ENCODE measurements at regions not wholly inside any gene's neighbourhood (a gene's known extent, or its start where the extent isn't known, plus 50 kb on each side); places are given as distances from the start of the nearest gene placed in this dataset.

DNA sequence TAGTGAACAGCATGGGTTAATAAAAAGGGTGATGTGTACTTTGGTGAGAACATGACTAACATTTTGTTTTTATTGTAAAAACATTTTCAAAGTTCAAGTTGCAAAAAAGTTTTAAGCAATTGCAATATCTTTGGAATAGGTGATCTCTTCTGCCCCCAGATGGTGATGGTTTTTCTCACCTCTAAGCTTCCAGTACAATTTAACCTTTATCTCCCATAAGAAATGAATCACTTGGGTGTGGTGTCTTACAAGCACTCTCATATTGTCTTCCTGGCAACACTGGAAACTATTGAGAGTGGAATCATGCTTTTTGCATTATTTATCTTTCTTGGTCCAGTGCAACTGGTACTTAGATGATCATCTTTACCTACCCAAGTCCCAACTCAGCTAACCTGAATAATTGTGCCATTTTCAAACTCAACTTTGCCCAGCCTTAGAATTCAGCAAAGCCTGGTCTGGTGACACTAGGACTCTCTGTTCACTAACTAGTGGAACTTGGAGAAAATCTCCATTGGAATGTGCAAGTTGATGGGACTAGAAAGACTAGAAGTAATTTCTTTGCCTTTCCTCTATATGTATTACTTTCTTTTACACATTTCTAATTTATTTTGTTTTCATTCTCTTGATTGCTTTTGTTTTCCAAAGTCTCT lies 964.7 kb upstream of the ZEB2 start:
- Histone ChIP-seq H3K36me3 (ENCODE audit: control insufficient read depth in 4 of 4, insufficient read depth in 4 of 4, low read length in 3 of 4) (no peaks in the 10 kb centered on the region), H3K4me1 (ENCODE audit: control extremely low read depth in 1 of 4, control insufficient read depth in 4 of 4, insufficient read depth in 4 of 4, low read length in 3 of 4) (no peaks in the 10 kb centered on the region), H3K27ac (ENCODE audit: insufficient read depth in 1 of 2, low read depth in 1 of 2, low read length in 2 of 2, poor library complexity in 1 of 2, severe bottlenecking in 2 of 2) (no peak overlapping the region), H3K9me3 (ENCODE audit: control extremely low read depth in 1 of 5, control insufficient read depth in 4 of 5, insufficient read depth in 2 of 5, low read depth in 1 of 5, low read length in 4 of 5) (no peaks in the 10 kb centered on the region), H3K27me3 (replicated peaks in 2 of 5; ENCODE audit: control insufficient read depth in 4 of 5, insufficient read depth in 5 of 5, low read length in 4 of 5) (no peaks in the 10 kb centered on the region), H3K4me3 (ENCODE audit: control insufficient read depth in 1 of 7, extremely low read depth in 1 of 7, insufficient read depth in 4 of 7, low read depth in 2 of 7, low read length in 6 of 7) (no peak overlapping the region)
- CTCF ChIA-PET: interaction anchor here (1.0 kb wide), 1 partner anchor 456 kb away, joined by 3 read pairs; no protein-coding TSS in a partner anchor
- peak; percentile 24 to 47 (median 45) for DNase-seq
- POLR2A ChIA-PET: no interaction called here

DNA sequence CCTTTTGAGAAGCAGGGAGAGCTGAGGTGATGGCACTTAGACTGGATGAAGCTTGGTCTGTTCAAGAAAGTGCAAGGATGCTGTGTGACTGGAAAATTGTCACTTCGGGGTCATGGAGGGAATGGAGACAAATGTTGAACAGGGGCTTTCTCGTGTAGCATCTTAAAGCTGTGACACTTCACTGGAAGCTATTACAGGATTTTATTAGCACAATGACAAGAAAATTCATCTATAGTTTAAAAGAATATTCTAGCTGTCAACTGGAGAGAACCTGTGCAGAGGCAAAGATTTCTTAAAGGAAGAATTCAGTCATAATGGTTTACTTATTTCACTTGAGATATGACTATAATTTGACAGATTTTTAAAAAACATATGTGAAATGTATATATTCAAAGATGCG lies 963.9 kb upstream of the ZEB2 start:
- WGBS (ENCODE audit: insufficient coverage): 100% methylated on average over 2 of the region's 3 CpGs
- ChIA-PET POLR2A (no interaction called here), CTCF (interaction anchor here (1.0 kb wide), 1 partner anchor 455 kb away, joined by 3 read pairs; no protein-coding TSS in a partner anchor)
- no peak overlapping the region for H3K27ac ChIP-seq (ENCODE audit: insufficient read depth in 1 of 2, low read depth in 1 of 2, low read length in 2 of 2, poor library complexity in 1 of 2, severe bottlenecking in 2 of 2)
- H3K36me3 ChIP-seq (ENCODE audit: control insufficient read depth in 4 of 4, insufficient read depth in 4 of 4, low read length in 3 of 4): no peaks in the 10 kb centered on the region
- no peak overlapping the region for H3K4me3 ChIP-seq (ENCODE audit: control insufficient read depth in 1 of 7, extremely low read depth in 1 of 7, insufficient read depth in 4 of 7, low read depth in 2 of 7, low read length in 6 of 7)
- no peaks in the 10 kb centered on the region for H3K4me1 ChIP-seq (ENCODE audit: control extremely low read depth in 1 of 4, control insufficient read depth in 4 of 4, insufficient read depth in 4 of 4, low read length in 3 of 4)
- no peaks in the 10 kb centered on the region for H3K27me3 ChIP-seq (replicated peaks in 2 of 5; ENCODE audit: control insufficient read depth in 4 of 5, insufficient read depth in 5 of 5, low read length in 4 of 5)
- no peaks in the 10 kb centered on the region for H3K9me3 ChIP-seq (ENCODE audit: control extremely low read depth in 1 of 5, control insufficient read depth in 4 of 5, insufficient read depth in 2 of 5, low read depth in 1 of 5, low read length in 4 of 5)
- DNase-seq: no peak

DNA sequence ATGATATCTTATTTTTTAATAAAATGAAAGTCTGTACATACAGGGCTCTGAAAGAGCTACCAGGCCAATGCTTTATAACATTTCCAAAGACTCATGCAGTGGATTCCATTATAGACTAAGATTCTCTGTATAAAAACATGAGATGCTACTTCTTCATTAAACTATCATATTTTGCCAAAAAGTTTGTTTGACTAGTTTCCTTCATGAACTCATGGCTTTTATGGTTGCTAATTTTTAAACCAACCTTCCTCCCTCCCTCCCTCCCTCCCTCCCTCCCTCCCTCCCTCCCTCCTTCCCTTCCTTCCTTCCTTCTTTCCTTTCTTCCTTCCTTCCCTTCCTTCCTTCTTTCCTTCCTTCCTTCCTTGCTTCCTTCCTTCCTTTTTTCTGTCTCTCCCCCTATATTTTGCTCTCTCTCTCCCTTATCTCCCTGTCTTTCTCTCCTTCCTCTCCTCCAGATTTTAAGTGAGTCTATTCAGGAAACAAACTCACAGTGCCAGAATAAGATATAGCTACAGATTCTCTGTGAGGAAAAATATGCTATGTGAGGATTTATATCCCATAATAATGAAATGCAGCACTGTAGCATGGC lies 961.5 kb upstream of the ZEB2 start:
- Histone ChIP-seq H3K27me3 (replicated peaks in 2 of 5; ENCODE audit: control insufficient read depth in 4 of 5, insufficient read depth in 5 of 5, low read length in 4 of 5) (no peaks in the 10 kb centered on the region), H3K4me3 (ENCODE audit: control insufficient read depth in 1 of 7, extremely low read depth in 1 of 7, insufficient read depth in 4 of 7, low read depth in 2 of 7, low read length in 6 of 7) (no peak overlapping the region), H3K9me3 (ENCODE audit: control extremely low read depth in 1 of 5, control insufficient read depth in 4 of 5, insufficient read depth in 2 of 5, low read depth in 1 of 5, low read length in 4 of 5) (peaks cover 0 to 2% (median 0%) of the 10 kb centered on the region in 5 experiments), H3K4me1 (ENCODE audit: control extremely low read depth in 1 of 4, control insufficient read depth in 4 of 4, insufficient read depth in 4 of 4, low read length in 3 of 4) (no peaks in the 10 kb centered on the region), H3K36me3 (ENCODE audit: control insufficient read depth in 4 of 4, insufficient read depth in 4 of 4, low read length in 3 of 4) (no peaks in the 10 kb centered on the region), H3K27ac (ENCODE audit: insufficient read depth in 1 of 2, low read depth in 1 of 2, low read length in 2 of 2, poor library complexity in 1 of 2, severe bottlenecking in 2 of 2) (no peak overlapping the region)
- CTCF ChIA-PET: interaction anchor here (0.6 to 1.2 kb wide), 2 partner anchors 10 to 528 kb away, joined by 3 read pairs; no protein-coding TSS in a partner anchor
- no peak for DNase-seq
- POLR2A ChIA-PET: no interaction called here

DNA sequence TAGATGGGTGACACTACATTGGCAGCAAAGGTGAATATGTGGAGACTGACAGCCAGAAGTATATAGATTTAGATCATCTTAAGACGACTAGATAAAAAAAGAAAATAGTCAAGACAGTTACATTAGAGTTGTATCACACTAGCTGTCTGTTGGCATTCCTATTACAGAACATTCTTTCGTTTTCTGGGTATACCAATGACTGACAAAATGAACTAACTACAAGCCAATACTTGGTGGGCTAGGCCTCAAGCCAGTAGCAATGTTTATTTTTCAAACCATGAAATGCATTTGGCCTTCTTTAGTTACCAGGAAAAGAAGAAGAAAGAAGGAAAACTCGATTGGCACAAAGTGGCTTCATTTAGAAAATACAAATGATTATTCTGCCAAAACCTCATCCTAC lies 944.9 kb upstream of the ZEB2 start:
- no peak overlapping the region for H3K4me3 ChIP-seq (ENCODE audit: control insufficient read depth in 1 of 7, extremely low read depth in 1 of 7, insufficient read depth in 4 of 7, low read depth in 2 of 7, low read length in 6 of 7)
- no peak overlapping the region for H3K27ac ChIP-seq (ENCODE audit: insufficient read depth in 1 of 2, low read depth in 1 of 2, low read length in 2 of 2, poor library complexity in 1 of 2, severe bottlenecking in 2 of 2)
- H3K9me3 ChIP-seq (ENCODE audit: control extremely low read depth in 1 of 5, control insufficient read depth in 4 of 5, insufficient read depth in 2 of 5, low read depth in 1 of 5, low read length in 4 of 5): no peaks in the 10 kb centered on the region
- ChIA-PET POLR2A (no interaction called here), CTCF (interaction anchor here (0.5 kb wide), 1 partner anchor 158 kb away, joined by 3 read pairs; no protein-coding TSS in a partner anchor)
- no peaks in the 10 kb centered on the region for H3K4me1 ChIP-seq (ENCODE audit: control extremely low read depth in 1 of 4, control insufficient read depth in 4 of 4, insufficient read depth in 4 of 4, low read length in 3 of 4)
- no peak for DNase-seq
- WGBS (ENCODE audit: insufficient coverage): no CpG with 5 or more reads among the region's 3 CpGs
- no peaks in the 10 kb centered on the region for H3K27me3 ChIP-seq (replicated peaks in 2 of 5; ENCODE audit: control insufficient read depth in 4 of 5, insufficient read depth in 5 of 5, low read length in 4 of 5)
- no peaks in the 10 kb centered on the region for H3K36me3 ChIP-seq (ENCODE audit: control insufficient read depth in 4 of 4, insufficient read depth in 4 of 4, low read length in 3 of 4)

DNA sequence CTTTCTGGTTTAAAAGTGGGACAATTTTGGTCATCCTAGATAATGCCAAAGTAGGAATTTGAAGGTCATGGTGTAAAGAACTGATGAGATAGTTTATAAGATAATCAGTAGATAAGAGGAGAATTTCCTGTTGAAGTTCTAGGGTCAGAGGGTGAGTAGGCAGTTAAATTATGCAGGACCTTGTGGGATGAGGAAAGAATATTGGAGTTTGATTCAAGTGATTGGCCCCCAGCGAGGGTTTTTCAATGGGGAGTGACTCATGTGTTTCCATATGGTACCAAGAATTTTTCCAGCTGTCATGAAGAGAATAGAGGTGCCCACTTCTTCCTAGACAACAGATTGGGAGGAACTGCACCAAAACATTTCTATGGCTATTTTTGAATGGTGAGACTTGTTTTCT lies 940.2 kb upstream of the ZEB2 start:
- Histone ChIP-seq H3K27ac (ENCODE audit: insufficient read depth in 1 of 2, low read depth in 1 of 2, low read length in 2 of 2, poor library complexity in 1 of 2, severe bottlenecking in 2 of 2) (no peak overlapping the region), H3K27me3 (replicated peaks in 2 of 5; ENCODE audit: control insufficient read depth in 4 of 5, insufficient read depth in 5 of 5, low read length in 4 of 5) (no peaks in the 10 kb centered on the region), H3K4me1 (ENCODE audit: control extremely low read depth in 1 of 4, control insufficient read depth in 4 of 4, insufficient read depth in 4 of 4, low read length in 3 of 4) (no peaks in the 10 kb centered on the region), H3K36me3 (ENCODE audit: control insufficient read depth in 4 of 4, insufficient read depth in 4 of 4, low read length in 3 of 4) (no peaks in the 10 kb centered on the region), H3K9me3 (ENCODE audit: control extremely low read depth in 1 of 5, control insufficient read depth in 4 of 5, insufficient read depth in 2 of 5, low read depth in 1 of 5, low read length in 4 of 5) (peaks cover 0 to 4% (median 0%) of the 10 kb centered on the region in 5 experiments), H3K4me3 (ENCODE audit: control insufficient read depth in 1 of 7, extremely low read depth in 1 of 7, insufficient read depth in 4 of 7, low read depth in 2 of 7, low read length in 6 of 7) (no peak overlapping the region)
- POLR2A ChIA-PET: no interaction called here
- DNase-seq: no peak
- 100% methylated on average over 1 of the region's 1 CpG for WGBS (ENCODE audit: insufficient coverage)
- CTCF ChIA-PET: no interaction called here

DNA sequence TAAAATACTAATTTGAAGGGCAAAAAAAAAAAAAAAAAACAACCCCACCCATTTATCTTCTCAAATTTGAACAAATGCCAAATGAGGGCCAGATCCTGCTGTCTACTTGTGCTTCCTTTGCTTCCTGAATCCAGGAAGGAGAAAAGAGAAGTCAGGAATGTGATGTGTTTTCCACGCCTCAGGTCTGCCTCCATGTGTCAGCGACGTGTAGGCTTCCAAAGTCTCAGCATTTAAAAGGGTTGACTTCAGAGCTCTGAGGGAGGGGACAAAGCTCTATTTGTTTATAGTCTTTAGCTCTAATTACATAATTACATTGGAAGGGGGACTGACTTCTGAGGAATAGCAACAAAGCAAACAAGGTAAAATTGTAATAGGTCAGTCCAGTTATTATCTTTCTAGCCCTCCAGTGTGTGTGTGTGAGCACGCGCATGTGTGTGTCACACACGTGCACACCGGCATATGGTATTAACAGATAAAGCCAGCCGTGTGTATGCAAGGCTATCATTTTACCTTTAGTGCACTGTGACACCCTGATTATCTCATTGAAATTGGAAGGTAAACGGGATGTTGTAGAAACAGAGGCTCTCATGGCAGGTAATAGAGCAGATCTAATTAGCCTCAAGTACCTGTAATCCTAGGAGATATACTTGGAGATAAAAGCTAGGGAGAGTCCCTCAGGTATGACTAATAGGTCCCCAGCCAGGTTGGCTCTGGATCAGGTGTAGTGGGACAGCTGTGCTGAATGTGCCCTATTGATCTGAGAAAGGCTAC lies 911.4 kb upstream of the ZEB2 start:
- Histone ChIP-seq H3K27me3 (replicated peaks in 2 of 5; ENCODE audit: control insufficient read depth in 4 of 5, insufficient read depth in 5 of 5, low read length in 4 of 5) (no peaks in the 10 kb centered on the region), H3K36me3 (ENCODE audit: control insufficient read depth in 4 of 4, insufficient read depth in 4 of 4, low read length in 3 of 4) (no peaks in the 10 kb centered on the region), H3K9me3 (ENCODE audit: control extremely low read depth in 1 of 5, control insufficient read depth in 4 of 5, insufficient read depth in 2 of 5, low read depth in 1 of 5, low read length in 4 of 5) (no peaks in the 10 kb centered on the region), H3K27ac (ENCODE audit: insufficient read depth in 1 of 2, low read depth in 1 of 2, low read length in 2 of 2, poor library complexity in 1 of 2, severe bottlenecking in 2 of 2) (no peak overlapping the region), H3K4me1 (ENCODE audit: control extremely low read depth in 1 of 4, control insufficient read depth in 4 of 4, insufficient read depth in 4 of 4, low read length in 3 of 4) (no peaks in the 10 kb centered on the region), H3K4me3 (ENCODE audit: control insufficient read depth in 1 of 7, extremely low read depth in 1 of 7, insufficient read depth in 4 of 7, low read depth in 2 of 7, low read length in 6 of 7) (no peak overlapping the region)
- WGBS (ENCODE audit: insufficient coverage): 97% methylated on average over 9 of the region's 9 CpGs
- POLR2A ChIA-PET: no interaction called here
- no peak for DNase-seq
- CTCF ChIA-PET: no interaction called here

DNA sequence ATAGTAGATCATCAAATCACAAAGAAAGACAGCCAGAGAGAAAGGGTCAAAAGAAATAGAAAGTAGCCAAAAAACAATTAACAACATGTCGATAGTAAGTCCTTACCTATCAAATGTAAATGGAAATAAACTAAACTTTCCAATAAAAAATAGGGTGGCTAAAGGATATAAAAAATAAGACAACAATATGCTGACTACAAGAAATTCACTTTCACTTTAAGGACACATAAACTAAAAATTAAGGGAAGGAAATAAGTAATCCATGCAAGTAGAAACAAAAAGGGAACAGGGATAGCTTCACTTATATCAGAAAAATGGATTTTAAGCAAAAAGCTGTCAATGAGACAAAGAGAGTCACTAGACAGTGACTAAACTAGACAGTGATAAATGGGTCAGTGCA lies 903.9 kb upstream of the ZEB2 start:
- WGBS (ENCODE audit: insufficient coverage): no CpG with 5 or more reads among the region's 1 CpG
- Histone ChIP-seq H3K4me3 (ENCODE audit: control insufficient read depth in 1 of 7, extremely low read depth in 1 of 7, insufficient read depth in 4 of 7, low read depth in 2 of 7, low read length in 6 of 7) (no peak overlapping the region), H3K4me1 (ENCODE audit: control extremely low read depth in 1 of 4, control insufficient read depth in 4 of 4, insufficient read depth in 4 of 4, low read length in 3 of 4) (no peaks in the 10 kb centered on the region), H3K27ac (ENCODE audit: insufficient read depth in 1 of 2, low read depth in 1 of 2, low read length in 2 of 2, poor library complexity in 1 of 2, severe bottlenecking in 2 of 2) (no peak overlapping the region), H3K27me3 (replicated peaks in 2 of 5; ENCODE audit: control insufficient read depth in 4 of 5, insufficient read depth in 5 of 5, low read length in 4 of 5) (no peaks in the 10 kb centered on the region), H3K36me3 (ENCODE audit: control insufficient read depth in 4 of 4, insufficient read depth in 4 of 4, low read length in 3 of 4) (no peaks in the 10 kb centered on the region), H3K9me3 (ENCODE audit: control extremely low read depth in 1 of 5, control insufficient read depth in 4 of 5, insufficient read depth in 2 of 5, low read depth in 1 of 5, low read length in 4 of 5) (peaks cover 1 to 20% (median 5%) of the 10 kb centered on the region in 5 experiments)
- ChIA-PET POLR2A (no interaction called here), CTCF (interaction anchor here (0.8 kb wide), 1 partner anchor 12 kb away, joined by 3 read pairs; no protein-coding TSS in a partner anchor)
- no peak for DNase-seq

Data from common myeloid progenitor, CD34-positive (primary cell).